ENCODE measurements at regions not wholly inside any gene's neighbourhood (a gene's known extent, or its start where the extent isn't known, plus 50 kb on each side); places are given as distances from the start of the nearest gene placed in this dataset.

- H4K20me1 ChIP-seq (ENCODE audit: insufficient read depth): no peaks in the 10 kb centered on the region
- H2AFZ ChIP-seq (ENCODE audit: low read depth, low read length): no peak overlapping the region
- no peaks in the 10 kb centered on the region for H3K9me3 ChIP-seq (ENCODE audit: low read length)
- TF ChIP-seq MXI1 (conservative IDR thresholded peaks at IDR 0.05; ENCODE audit: poor library complexity, severe bottlenecking): no peak
- no peak for TF ChIP-seq EZH2 (IDR thresholded peaks at IDR 0.05; ENCODE audit: borderline replicate concordance, insufficient read depth, low read length, poor library complexity, severe bottlenecking)
- no peak for TF ChIP-seq SMC3 (conservative IDR thresholded peaks at IDR 0.05; ENCODE audit: poor library complexity)
- H3K4me2 ChIP-seq (ENCODE audit: low read length): no peak overlapping the region
- H3K79me2 ChIP-seq (replicated peaks; ENCODE audit: insufficient read depth, low read length): no peaks in the 10 kb centered on the region
- H3K27me3 ChIP-seq (ENCODE audit: insufficient read depth, low read depth, low read length): no peaks in the 10 kb centered on the region
- H3K9ac ChIP-seq (ENCODE audit: low read length): no peak overlapping the region
- H3K36me3 ChIP-seq (ENCODE audit: insufficient read depth, low read length): no peaks in the 10 kb centered on the region
- no peak overlapping the region for H3K27ac ChIP-seq (ENCODE audit: low read length)
- H3F3A ChIP-seq (ENCODE audit: insufficient read depth, low read length, poor library complexity, severe bottlenecking): no peaks in the 10 kb centered on the region
- H3K4me3 ChIP-seq (ENCODE audit: low read length): no peak overlapping the region
- no peaks in the 10 kb centered on the region for H3K9me2 ChIP-seq (ENCODE audit: insufficient read depth, low read length)
Observed at GRCh38 chr12:63319936-63320633, 169.1 kb upstream of the AVPR1A start.

- Histone ChIP-seq H3K9ac (ENCODE audit: low read length) (no peak overlapping the region), H3K27ac (ENCODE audit: low read length) (no peak overlapping the region), H3K79me2 (replicated peaks; ENCODE audit: insufficient read depth, low read length) (no peaks in the 10 kb centered on the region), H4K20me1 (ENCODE audit: insufficient read depth) (no peaks in the 10 kb centered on the region), H3K9me3 (ENCODE audit: low read length) (no peaks in the 10 kb centered on the region), H3K27me3 (ENCODE audit: insufficient read depth, low read depth, low read length) (no peaks in the 10 kb centered on the region), H3K4me3 (ENCODE audit: low read length) (no peak overlapping the region), H3K9me2 (ENCODE audit: insufficient read depth, low read length) (no peaks in the 10 kb centered on the region), H3K4me2 (ENCODE audit: low read length) (no peak overlapping the region), H3K36me3 (ENCODE audit: insufficient read depth, low read length) (no peaks in the 10 kb centered on the region), H2AFZ (ENCODE audit: low read depth, low read length) (no peak overlapping the region), H3F3A (ENCODE audit: insufficient read depth, low read length, poor library complexity, severe bottlenecking) (no peaks in the 10 kb centered on the region)
- TF ChIP-seq MXI1 (conservative IDR thresholded peaks at IDR 0.05; ENCODE audit: poor library complexity, severe bottlenecking): no peak
- no peak for TF ChIP-seq REST (IDR thresholded peaks at IDR 0.05; ENCODE audit: borderline replicate concordance)
- no peak for TF ChIP-seq RAD21 (conservative IDR thresholded peaks at IDR 0.05)
- no peak for TF ChIP-seq EP300 (conservative IDR thresholded peaks at IDR 0.05; ENCODE audit: poor library complexity, severe bottlenecking)
- no peak for TF ChIP-seq CTCF (IDR thresholded peaks at IDR 0.05; ENCODE audit: poor library complexity, severe bottlenecking)
- TF ChIP-seq EZH2 (IDR thresholded peaks at IDR 0.05; ENCODE audit: borderline replicate concordance, insufficient read depth, low read length, poor library complexity, severe bottlenecking): no peak
- TF ChIP-seq TAF1 (IDR thresholded peaks at IDR 0.05; ENCODE audit: low read depth): no peak
- no peak for TF ChIP-seq SMC3 (conservative IDR thresholded peaks at IDR 0.05; ENCODE audit: poor library complexity)
- TF ChIP-seq POLR2AphosphoS5 (IDR thresholded peaks at IDR 0.05): no peak
Observed at GRCh38 chr12:63319386-63319785, 168.4 kb upstream of the AVPR1A start.

Measured in neural cell (in vitro differentiated cells).